Right renal cortex interstitium (tissue), 3 donors: ENCODE measurements at regions not wholly inside any gene's neighbourhood (a gene's known extent, or its start where the extent isn't known, plus 50 kb on each side); places are given as distances from the start of the nearest gene placed in this dataset.
"Not testable (repeated sequence)": the region's sequence is repeated elsewhere in the genome, so short reads cannot be mapped to it uniquely, and the experiment has no call there.

ENCODE experiments used
- DNase-seq, 3 donors: peaks; one replicate each; pipeline ENCODE4 v3.0.0-alpha.2; 2013; ENCODE audit warnings: low read depth in 3 of 3, low spot score in 2 of 3

DNA sequence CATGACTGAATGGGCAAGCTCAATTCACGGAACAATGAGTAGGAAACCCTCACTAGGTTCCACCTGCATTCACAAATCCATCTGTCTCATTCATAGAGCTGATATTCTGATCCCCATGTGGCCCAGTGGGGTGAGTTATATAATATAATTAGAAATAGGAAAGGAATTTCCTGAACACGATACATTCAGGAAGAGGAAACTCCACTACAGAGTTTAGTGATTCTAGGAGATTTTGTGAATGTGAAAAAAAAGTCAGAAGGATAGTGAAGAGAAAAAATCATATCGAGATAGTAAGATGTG, 471.2 kb downstream of the GASK1B start:
- no peak for DNase-seq

- no peak for DNase-seq
These were observed 471.7 kb downstream of the GASK1B start for GRCh38 chr4:157700898-157701694.

GRCh38 chr4:157689476-157689875, 468.9 kb downstream of the GRIA2 start:
- DNase-seq = no peak

DNA sequence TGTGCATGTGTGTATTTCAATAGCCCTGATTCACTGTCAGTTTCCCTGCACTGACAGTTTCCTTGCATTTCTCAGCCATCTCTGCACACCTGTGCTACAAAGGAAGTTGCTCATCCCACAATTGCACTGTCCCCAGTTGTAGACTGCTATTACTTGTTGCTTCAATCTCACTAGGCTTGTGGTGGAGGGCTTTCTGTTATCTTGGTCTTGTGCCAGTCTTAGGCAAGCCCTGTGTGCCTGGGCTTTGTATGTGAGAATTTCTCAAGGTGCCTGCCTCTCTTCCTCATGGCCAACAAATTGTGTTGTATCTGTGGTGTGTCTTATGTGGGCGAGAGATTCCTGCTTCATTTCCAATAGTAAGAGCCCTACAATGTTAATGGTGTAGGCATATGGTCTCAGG, 467.4 kb downstream of the GRIA2 start:
- DNase-seq = no peak

DNA sequence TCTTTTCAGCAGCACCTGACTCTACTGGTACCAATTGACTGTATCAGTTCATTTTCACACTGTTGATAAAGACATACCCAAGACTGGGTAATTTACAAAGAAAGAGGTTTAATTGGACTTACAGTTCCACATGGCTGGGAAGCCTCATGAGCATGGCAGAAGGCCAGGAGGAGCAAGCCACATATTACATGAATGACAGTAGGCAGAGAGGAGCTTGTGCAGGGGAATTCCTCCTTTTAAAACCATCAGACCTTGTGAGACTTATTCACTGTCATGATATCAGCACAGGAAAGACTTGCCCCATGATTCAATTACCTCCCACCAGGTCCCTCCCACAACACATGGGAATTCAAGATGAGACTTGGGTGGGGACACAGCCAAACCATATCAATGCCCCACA, 458.8 kb downstream of the GRIA2 start:
- not testable (repeated sequence) for DNase-seq

DNA sequence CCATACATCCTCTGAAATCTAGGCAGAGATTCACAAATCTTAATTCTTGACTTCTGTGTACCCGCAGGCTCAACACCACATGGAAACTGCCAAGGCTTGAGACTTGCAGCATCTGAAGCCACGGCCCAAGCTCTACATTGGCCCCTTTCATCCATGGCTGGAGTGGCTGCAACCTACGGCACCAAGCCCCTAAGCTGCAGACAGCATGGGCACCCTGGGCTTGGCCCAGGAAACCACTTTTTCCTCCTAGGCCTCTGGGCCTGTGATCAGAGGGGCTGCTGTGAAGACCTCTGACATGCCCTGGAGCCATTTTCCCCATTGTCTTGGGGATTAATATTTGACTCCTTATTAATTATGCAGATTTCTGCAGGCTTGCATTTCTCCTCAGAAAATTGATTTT, 457.9 kb downstream of the GRIA2 start:
- no peak for DNase-seq

DNA sequence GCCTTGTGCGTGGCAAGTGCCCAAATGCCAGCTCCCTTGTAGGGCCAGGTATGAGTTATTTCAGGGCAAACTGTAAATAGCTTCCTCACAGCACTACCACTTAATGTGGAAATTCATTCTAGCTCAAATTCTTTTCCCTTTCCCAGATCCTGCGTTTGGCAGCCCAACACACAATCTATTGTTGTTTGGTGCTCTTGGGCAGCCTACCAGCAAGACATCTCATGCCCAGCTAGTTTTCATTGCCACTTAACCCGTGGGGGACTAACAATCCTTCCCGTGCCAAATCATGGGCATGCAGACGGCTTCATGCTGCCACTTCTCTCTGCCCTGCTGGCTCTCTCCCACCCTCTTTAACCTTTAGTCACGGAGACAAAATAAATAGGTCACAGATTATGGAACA, 454.2 kb downstream of the GRIA2 start:
- no peak for DNase-seq

GRCh38 chr4:157667836-157668235, 447.3 kb downstream of the GRIA2 start:
- peak in 2 of 3 donors; percentile 6 to 40 for DNase-seq

GRCh38 chr4:157664726-157665125, 444.2 kb downstream of the GRIA2 start:
- DNase-seq = no peak

DNA sequence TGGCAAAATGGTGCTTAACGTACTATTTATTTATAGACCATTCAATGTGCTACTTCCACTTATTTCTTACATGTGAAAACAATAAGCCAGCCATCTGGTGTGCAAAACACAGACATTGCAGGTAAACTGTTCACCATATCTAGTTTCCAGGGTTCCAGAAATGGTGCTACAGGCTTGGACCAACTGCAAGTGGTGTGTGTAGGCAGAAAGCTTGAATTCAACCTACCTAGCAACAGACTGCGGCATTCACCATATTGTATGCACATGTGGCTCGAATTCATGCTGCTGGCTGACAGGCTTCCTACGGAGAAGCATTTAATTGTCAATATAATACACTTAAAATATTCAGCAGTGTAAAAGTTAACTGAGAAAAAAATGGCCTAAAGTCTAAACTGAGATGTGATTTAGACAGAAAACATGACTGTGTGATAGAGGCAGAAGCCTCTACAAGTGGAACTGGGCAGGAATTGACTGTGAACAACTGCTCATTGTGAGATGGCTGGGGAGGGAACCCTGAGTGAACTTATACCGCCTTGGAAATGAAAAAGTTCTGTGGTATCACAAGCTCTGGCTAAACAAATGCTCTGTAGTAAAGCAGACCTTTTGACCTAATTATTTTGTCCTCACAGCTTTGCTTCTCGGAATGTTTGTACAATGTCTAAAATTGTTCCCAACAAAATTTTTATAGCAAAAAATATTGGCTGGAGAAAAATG, 434.7 kb downstream of the GRIA2 start:
- no peak for DNase-seq

DNA sequence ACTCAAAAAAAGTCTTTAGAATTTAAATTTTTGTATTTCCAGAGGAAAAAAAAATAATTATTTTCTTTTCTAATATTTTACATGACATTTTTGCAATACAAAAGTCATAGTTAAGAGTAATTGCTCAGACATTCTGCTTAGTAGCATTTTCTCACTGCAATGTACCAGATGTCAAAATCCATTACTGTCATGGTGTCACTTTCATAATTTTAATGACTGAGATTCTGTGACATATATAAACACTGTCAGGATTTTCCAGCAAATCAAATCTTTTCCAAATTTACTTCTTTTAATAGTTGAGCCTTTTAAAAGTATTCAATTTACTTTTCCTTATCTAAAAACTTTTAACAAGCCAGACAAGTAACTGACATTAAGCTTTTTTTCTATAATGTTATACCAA, 422.7 kb downstream of the GRIA2 start:
- DNase-seq = no peak

DNA sequence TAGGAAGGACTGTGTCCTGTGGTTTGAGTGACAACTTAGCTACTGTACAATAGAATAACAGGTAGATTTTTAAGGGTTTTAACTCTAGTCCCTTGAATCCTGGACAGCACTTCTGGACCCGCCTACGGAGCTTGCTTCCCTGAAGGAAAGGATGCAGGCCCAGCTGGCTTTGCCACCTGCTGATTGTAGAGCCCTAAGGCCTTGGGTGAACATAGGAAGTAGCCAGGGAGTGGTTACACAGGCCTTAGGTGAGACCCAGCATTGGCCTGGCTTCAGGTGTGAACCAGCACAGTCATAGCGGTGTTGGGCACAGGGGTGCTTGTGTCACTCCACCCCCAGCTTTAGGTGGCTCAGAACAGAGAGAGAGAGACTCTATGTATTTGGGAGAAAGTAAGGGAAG, 413.5 kb downstream of the GRIA2 start:
- no peak for DNase-seq

GRCh38 chr4:157616741-157617472, 396.4 kb downstream of the GRIA2 start:
- no peak for DNase-seq

GRCh38 chr4:157607996-157608395, 387.5 kb downstream of the GRIA2 start:
- no peak for DNase-seq

GRCh38 chr4:157600583-157600982, 380.1 kb downstream of the GRIA2 start:
- DNase-seq = no peak

DNA sequence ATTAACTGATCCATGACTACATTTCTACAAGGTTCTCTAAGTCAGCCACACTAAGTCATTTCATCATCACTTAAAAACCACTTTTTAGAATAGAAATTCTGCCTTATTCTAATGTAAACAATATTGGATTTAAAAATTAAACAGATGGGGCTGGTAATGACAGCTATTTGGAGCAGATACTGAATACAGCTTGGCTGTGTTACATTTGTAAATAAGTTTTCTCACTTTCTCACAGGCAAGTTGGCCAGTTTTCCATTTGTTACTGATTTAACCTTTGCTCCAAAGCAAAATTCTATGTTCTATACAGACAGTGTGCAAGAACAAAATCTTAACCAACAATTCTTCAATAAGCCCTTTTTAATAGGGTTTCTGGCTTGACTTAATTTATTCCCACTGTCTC, 370.7 kb downstream of the GRIA2 start:
- no peak for DNase-seq

GRCh38 chr4:157590679-157591078, 370.2 kb downstream of the GRIA2 start:
- no peak for DNase-seq

GRCh38 chr4:157587681-157588423, 367.3 kb downstream of the GRIA2 start:
- no peak for DNase-seq

DNA sequence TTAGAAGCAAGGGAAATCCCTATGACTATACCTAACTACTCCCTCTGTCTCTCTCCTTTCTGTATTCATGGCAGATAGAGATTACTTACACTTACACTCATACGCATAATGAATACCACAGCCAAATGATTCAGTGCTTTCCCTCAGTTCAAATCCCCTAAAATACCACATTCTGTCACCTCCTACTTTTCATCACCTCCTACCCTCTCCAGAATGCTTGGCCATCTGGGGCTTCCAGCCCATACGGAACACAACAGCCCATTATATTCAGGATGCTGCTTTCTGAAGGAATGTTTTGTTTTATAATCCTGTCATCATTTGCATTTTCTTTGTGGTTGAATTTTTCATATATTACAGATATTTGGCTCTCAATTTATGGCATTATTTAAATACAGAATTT, 361.6 kb downstream of the GRIA2 start:
- no peak for DNase-seq

DNA sequence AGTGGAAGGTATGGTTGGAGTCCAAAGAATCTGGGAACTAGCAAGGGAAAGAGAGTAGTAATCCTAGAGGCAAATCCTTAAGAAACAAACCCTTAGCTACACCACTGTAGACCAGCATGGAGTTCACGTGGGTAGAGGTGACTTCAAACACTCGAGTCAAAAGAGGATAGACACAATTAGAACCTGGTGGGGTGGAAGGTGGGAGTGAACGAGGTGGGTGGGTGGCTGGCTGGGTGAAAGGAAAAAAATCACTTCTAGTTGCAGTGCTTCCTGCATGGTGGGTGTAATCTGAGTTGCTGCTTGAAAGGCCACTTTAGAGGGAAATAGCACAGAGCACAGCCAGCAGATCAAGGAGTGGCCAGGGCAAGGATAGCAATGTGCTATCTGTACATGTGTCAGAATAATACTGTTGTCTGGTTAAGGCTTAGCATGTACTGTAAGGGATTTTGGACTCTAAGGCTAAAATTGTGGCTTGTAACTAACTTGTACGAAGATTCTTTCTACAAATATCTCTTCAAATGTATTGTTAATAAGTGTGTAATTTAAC, 356.2 kb downstream of the GRIA2 start:
- DNase-seq = no peak

GRCh38 chr4:157575339-157575738, 354.8 kb downstream of the GRIA2 start:
- no peak for DNase-seq
